ENCODE measurements at regions not wholly inside any gene's neighbourhood (a gene's known extent, or its start where the extent isn't known, plus 50 kb on each side); places are given as distances from the start of the nearest gene placed in this dataset.

- Histone ChIP-seq H3K27ac (ENCODE audit: extremely low read depth, low read depth, low read length) (no peak overlapping the region), H3K4me1 (ENCODE audit: control insufficient read depth, insufficient read depth, low read length) (no peaks in the 10 kb centered on the region), H3K9me3 (ENCODE audit: control insufficient read depth, insufficient read depth, low read depth, low read length) (no peaks in the 10 kb centered on the region), H3K36me3 (ENCODE audit: control insufficient read depth in 2 of 2, insufficient read depth in 1 of 2, low read length in 2 of 2) (no peaks in the 10 kb centered on the region), H3K4me3 (ENCODE audit: low read depth, low read length) (no peak overlapping the region)
- POLR2A ChIA-PET: no interaction called here
- TF ChIP-seq ZNF791 (tag by site-specific recombination; IDR thresholded peaks at IDR 0.05): no peak
- TF ChIP-seq KLF1 (tag by site-specific recombination; IDR thresholded peaks at IDR 0.05): no peak
- TF ChIP-seq ZBTB6 (tag by site-specific recombination; IDR thresholded peaks at IDR 0.05): no peak
- no peak for TF ChIP-seq ZNF18 (tag by site-specific recombination; IDR thresholded peaks at IDR 0.05)
- TF ChIP-seq ZNF558 (tag by site-specific recombination; IDR thresholded peaks at IDR 0.05): no peak
- CTCF ChIA-PET: interaction anchor here (0.6 kb wide), 1 partner anchor 370 kb away, joined by 3 read pairs; no protein-coding TSS in a partner anchor
Measured at GRCh38 chr9:28820741-28821140, 1247.5 kb upstream of the C9orf72 start.

GRCh38 chr9:28821240-28821639, 1248.0 kb upstream of the C9orf72 start:
- Histone ChIP-seq H3K4me1 (ENCODE audit: control insufficient read depth, insufficient read depth, low read length) (no peaks in the 10 kb centered on the region), H3K9me3 (ENCODE audit: control insufficient read depth, insufficient read depth, low read depth, low read length) (no peaks in the 10 kb centered on the region), H3K4me3 (ENCODE audit: low read depth, low read length) (no peak overlapping the region), H3K27ac (ENCODE audit: extremely low read depth, low read depth, low read length) (no peak overlapping the region), H3K36me3 (ENCODE audit: control insufficient read depth in 2 of 2, insufficient read depth in 1 of 2, low read length in 2 of 2) (no peaks in the 10 kb centered on the region)
- CTCF ChIA-PET: interaction anchor here (0.6 kb wide), 1 partner anchor 370 kb away, joined by 3 read pairs; no protein-coding TSS in a partner anchor
- POLR2A ChIA-PET: no interaction called here
- TF ChIP-seq BCL6B (tag by site-specific recombination; IDR thresholded peaks at IDR 0.05): no peak
- TF ChIP-seq SETDB1 (IDR thresholded peaks at IDR 0.05; ENCODE audit: insufficient read length, low read length): no peak
- no peak for TF ChIP-seq GLIS2 (tag by site-specific recombination; IDR thresholded peaks at IDR 0.05)
- no peak for TF ChIP-seq ZNF266 (tag by site-specific recombination; IDR thresholded peaks at IDR 0.05; ENCODE audit: low read depth)
- TF ChIP-seq, protein P1, sequence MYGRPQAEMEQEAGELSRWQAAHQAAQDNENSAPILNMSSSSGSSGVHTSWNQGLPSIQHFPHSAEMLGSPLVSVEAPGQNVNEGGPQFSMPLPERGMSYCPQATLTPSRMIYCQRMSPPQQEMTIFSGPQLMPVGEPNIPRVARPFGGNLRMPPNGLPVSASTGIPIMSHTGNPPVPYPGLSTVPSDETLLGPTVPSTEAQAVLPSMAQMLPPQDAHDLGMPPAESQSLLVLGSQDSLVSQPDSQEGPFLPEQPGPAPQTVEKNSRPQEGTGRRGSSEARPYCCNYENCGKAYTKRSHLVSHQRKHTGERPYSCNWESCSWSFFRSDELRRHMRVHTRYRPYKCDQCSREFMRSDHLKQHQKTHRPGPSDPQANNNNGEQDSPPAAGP (tag by site-specific recombination; IDR thresholded peaks at IDR 0.05): no peak
- TF ChIP-seq ZNF670 (tag by site-specific recombination; IDR thresholded peaks at IDR 0.05; ENCODE audit: low read depth): no peak
- TF ChIP-seq, protein P2, sequence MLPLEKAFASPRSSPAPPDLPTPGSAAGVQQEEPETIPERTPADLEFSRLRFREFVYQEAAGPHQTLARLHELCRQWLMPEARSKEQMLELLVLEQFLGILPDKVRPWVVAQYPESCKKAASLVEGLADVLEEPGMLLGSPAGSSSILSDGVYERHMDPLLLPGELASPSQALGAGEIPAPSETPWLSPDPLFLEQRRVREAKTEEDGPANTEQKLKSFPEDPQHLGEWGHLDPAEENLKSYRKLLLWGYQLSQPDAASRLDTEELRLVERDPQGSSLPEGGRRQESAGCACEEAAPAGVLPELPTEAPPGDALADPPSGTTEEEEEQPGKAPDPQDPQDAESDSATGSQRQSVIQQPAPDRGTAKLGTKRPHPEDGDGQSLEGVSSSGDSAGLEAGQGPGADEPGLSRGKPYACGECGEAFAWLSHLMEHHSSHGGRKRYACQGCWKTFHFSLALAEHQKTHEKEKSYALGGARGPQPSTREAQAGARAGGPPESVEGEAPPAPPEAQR (tag by site-specific recombination; IDR thresholded peaks at IDR 0.05): no peak
- TF ChIP-seq ZFP69B (tag by site-specific recombination; IDR thresholded peaks at IDR 0.05): no peak
- TF ChIP-seq ZNF660 (tag by site-specific recombination; IDR thresholded peaks at IDR 0.05): no peak
- no peak for TF ChIP-seq REPIN1 (tag by site-specific recombination; IDR thresholded peaks at IDR 0.05; ENCODE audit: low read depth)
- TF ChIP-seq, protein P3, sequence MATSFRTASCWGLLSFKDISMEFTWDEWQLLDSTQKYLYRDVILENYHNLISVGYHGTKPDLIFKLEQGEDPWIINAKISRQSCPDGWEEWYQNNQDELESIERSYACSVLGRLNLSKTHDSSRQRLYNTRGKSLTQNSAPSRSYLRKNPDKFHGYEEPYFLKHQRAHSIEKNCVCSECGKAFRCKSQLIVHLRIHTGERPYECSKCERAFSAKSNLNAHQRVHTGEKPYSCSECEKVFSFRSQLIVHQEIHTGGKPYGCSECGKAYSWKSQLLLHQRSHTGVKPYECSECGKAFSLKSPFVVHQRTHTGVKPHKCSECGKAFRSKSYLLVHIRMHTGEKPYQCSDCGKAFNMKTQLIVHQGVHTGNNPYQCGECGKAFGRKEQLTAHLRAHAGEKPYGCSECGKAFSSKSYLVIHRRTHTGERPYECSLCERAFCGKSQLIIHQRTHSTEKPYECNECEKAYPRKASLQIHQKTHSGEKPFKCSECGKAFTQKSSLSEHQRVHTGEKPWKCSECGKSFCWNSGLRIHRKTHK (tag by site-specific recombination; IDR thresholded peaks at IDR 0.05): no peak
- no peak for TF ChIP-seq ZBTB1 (tag by site-specific recombination; IDR thresholded peaks at IDR 0.05)
- no peak for TF ChIP-seq ZNF239 (tag by site-specific recombination; IDR thresholded peaks at IDR 0.05)
- no peak for TF ChIP-seq HOXD13 (CRISPR knock-in tag; IDR thresholded peaks at IDR 0.05; ENCODE audit: borderline replicate concordance)
- TF ChIP-seq ZNF692 (tag by site-specific recombination; IDR thresholded peaks at IDR 0.05): no peak
- TF ChIP-seq ZNF354C (tag by site-specific recombination; IDR thresholded peaks at IDR 0.05; ENCODE audit: borderline replicate concordance, low read depth): no peak

Data from HEK293 (cell line).